ENCODE measurements at regions not wholly inside any gene's neighbourhood (a gene's known extent, or its start where the extent isn't known, plus 50 kb on each side); places are given as distances from the start of the nearest gene placed in this dataset.
A peak's percentile ranks its signal among the peaks of the same experiment; 100 is the strongest.
"Not testable (repeated sequence)": the region's sequence is repeated elsewhere in the genome, so short reads cannot be mapped to it uniquely, and the experiment has no call there.

- ChIA-PET POLR2A (no interaction called here), CTCF (no interaction called here)
- Mint-ChIP-seq H3K27me3 (ENCODE audit: low read depth) (no peaks in the 10 kb centered on the region), H3K9me3 (ENCODE audit: insufficient read depth) (no peaks in the 10 kb centered on the region), H3K27ac (no peak overlapping the region), H3K36me3 (ENCODE audit: low read depth) (no peaks in the 10 kb centered on the region), H3K4me3 (no peak overlapping the region), H3K4me1 (ENCODE audit: low read depth) (no peaks in the 10 kb centered on the region)
- DNase-seq, result no peak
- no peak for ATAC-seq
Measured at GRCh38 chr7:20083781-20084180, 133.4 kb downstream of the MACC1 start.

- no peaks in the 10 kb centered on the region for H3K36me3 Mint-ChIP-seq (ENCODE audit: low read depth)
- POLR2A ChIA-PET, result no interaction called here
Measured at GRCh38 chr7:20079080-20079479, 138.1 kb downstream of the MACC1 start.

GRCh38 chr7:20076835-20077234, 140.3 kb downstream of the MACC1 start:
- no peaks in the 10 kb centered on the region for H3K4me1 Mint-ChIP-seq (ENCODE audit: low read depth)
- DNase-seq (no peak), ATAC-seq (no peak)
- no peaks in the 10 kb centered on the region for H3K27me3 Mint-ChIP-seq (ENCODE audit: low read depth)
- H3K36me3 Mint-ChIP-seq (ENCODE audit: low read depth), result no peaks in the 10 kb centered on the region
- no peak overlapping the region for H3K4me3 Mint-ChIP-seq
- H3K9me3 Mint-ChIP-seq (ENCODE audit: insufficient read depth), result no peaks in the 10 kb centered on the region
- POLR2A ChIA-PET, result no interaction called here
- CTCF ChIA-PET, result no interaction called here
- H3K27ac Mint-ChIP-seq, result no peak overlapping the region

More at GRCh38 chr7:20079080-20079479, 138.1 kb downstream of the MACC1 start:
- CTCF ChIA-PET, result no interaction called here
- Mint-ChIP-seq H3K4me1 (ENCODE audit: low read depth) (no peaks in the 10 kb centered on the region), H3K27me3 (ENCODE audit: low read depth) (no peaks in the 10 kb centered on the region), H3K4me3 (no peak overlapping the region), H3K27ac (no peak overlapping the region), H3K9me3 (ENCODE audit: insufficient read depth) (no peaks in the 10 kb centered on the region)
- DNase-seq (no peak), ATAC-seq (no peak)

- Mint-ChIP-seq H3K4me1 (ENCODE audit: low read depth) (no peaks in the 10 kb centered on the region), H3K27ac (no peak overlapping the region), H3K36me3 (ENCODE audit: low read depth) (no peaks in the 10 kb centered on the region), H3K9me3 (ENCODE audit: insufficient read depth) (no peaks in the 10 kb centered on the region), H3K27me3 (ENCODE audit: low read depth) (no peaks in the 10 kb centered on the region), H3K4me3 (no peak overlapping the region)
- DNase-seq (no peak), ATAC-seq (no peak)
- POLR2A ChIA-PET, result no interaction called here
- CTCF ChIA-PET, result no interaction called here
Measured at GRCh38 chr7:20075992-20076820, 141.0 kb downstream of the MACC1 start.

- H3K27ac Mint-ChIP-seq, result no peak overlapping the region
- H3K36me3 Mint-ChIP-seq (ENCODE audit: low read depth), result no peaks in the 10 kb centered on the region
- POLR2A ChIA-PET, result no interaction called here
- no peaks in the 10 kb centered on the region for H3K4me1 Mint-ChIP-seq (ENCODE audit: low read depth)
- H3K9me3 Mint-ChIP-seq (ENCODE audit: insufficient read depth), result no peaks in the 10 kb centered on the region
- CTCF ChIA-PET, result no interaction called here
- ATAC-seq (no peak), DNase-seq (no peak)
- peaks cover 2% of the 10 kb centered on the region for H3K27me3 Mint-ChIP-seq (ENCODE audit: low read depth)
- H3K4me3 Mint-ChIP-seq, result no peak overlapping the region
Measured at GRCh38 chr7:20075440-20075839, 141.7 kb downstream of the MACC1 start.

- H3K4me3 Mint-ChIP-seq; POLR2A ChIA-PET; H3K36me3 Mint-ChIP-seq (ENCODE audit: low read depth); CTCF ChIA-PET; H3K27ac Mint-ChIP-seq; H3K9me3 Mint-ChIP-seq (ENCODE audit: insufficient read depth); DNase-seq; ATAC-seq: not testable (repeated sequence)
- peaks cover 13% of the 10 kb centered on the region for H3K27me3 Mint-ChIP-seq (ENCODE audit: low read depth)
- peaks cover 18% of the 10 kb centered on the region for H3K4me1 Mint-ChIP-seq (ENCODE audit: low read depth)
Measured at GRCh38 chr7:20068004-20068403, 149.2 kb downstream of the MACC1 start.

- Mint-ChIP-seq H3K9me3 (ENCODE audit: insufficient read depth) (peaks cover 7% of the 10 kb centered on the region), H3K27me3 (ENCODE audit: low read depth) (peaks cover 9% of the 10 kb centered on the region), H3K27ac (peak overlapping the region; percentile 31), H3K4me3 (peak overlapping the region; percentile 21), H3K4me1 (ENCODE audit: low read depth) (peaks cover 18% of the 10 kb centered on the region), H3K36me3 (ENCODE audit: low read depth) (no peaks in the 10 kb centered on the region)
- ATAC-seq (peak; percentile 98), DNase-seq (peak; percentile 64)
- ChIA-PET CTCF (no interaction called here), POLR2A (no interaction called here)
Measured at GRCh38 chr7:20064974-20065862, 152.0 kb downstream of the MACC1 start.

- Mint-ChIP-seq H3K9me3 (ENCODE audit: insufficient read depth) (peaks cover 7% of the 10 kb centered on the region), H3K27me3 (ENCODE audit: low read depth) (peaks cover 5% of the 10 kb centered on the region), H3K4me1 (ENCODE audit: low read depth) (peaks cover 18% of the 10 kb centered on the region), H3K27ac (no peak overlapping the region), H3K4me3 (no peak overlapping the region), H3K36me3 (ENCODE audit: low read depth) (no peaks in the 10 kb centered on the region)
- ChIA-PET CTCF (no interaction called here), POLR2A (no interaction called here)
- DNase-seq, result no peak
- ATAC-seq, result no peak
Measured at GRCh38 chr7:20064181-20064970, 152.8 kb downstream of the MACC1 start.

GRCh38 chr7:20063644-20064043, 153.5 kb downstream of the MACC1 start:
- Mint-ChIP-seq H3K27me3 (ENCODE audit: low read depth) (peaks cover 5% of the 10 kb centered on the region), H3K4me1 (ENCODE audit: low read depth) (peaks cover 18% of the 10 kb centered on the region), H3K9me3 (ENCODE audit: insufficient read depth) (peaks cover 7% of the 10 kb centered on the region), H3K4me3 (no peak overlapping the region), H3K36me3 (ENCODE audit: low read depth) (no peaks in the 10 kb centered on the region), H3K27ac (no peak overlapping the region)
- CTCF ChIA-PET, result no interaction called here
- POLR2A ChIA-PET, result no interaction called here
- ATAC-seq, result no peak
- no peak for DNase-seq

GRCh38 chr7:20062932-20063331, 154.3 kb downstream of the MACC1 start:
- POLR2A ChIA-PET, result no interaction called here
- H3K4me1 Mint-ChIP-seq (ENCODE audit: low read depth), result peaks cover 18% of the 10 kb centered on the region
- H3K36me3 Mint-ChIP-seq (ENCODE audit: low read depth), result no peaks in the 10 kb centered on the region
- H3K27me3 Mint-ChIP-seq (ENCODE audit: low read depth), result peaks cover 5% of the 10 kb centered on the region
- ATAC-seq (no peak), DNase-seq (no peak)
- CTCF ChIA-PET, result no interaction called here
- H3K9me3 Mint-ChIP-seq (ENCODE audit: insufficient read depth), result peaks cover 7% of the 10 kb centered on the region
- H3K4me3 Mint-ChIP-seq, result no peak overlapping the region
- no peak overlapping the region for H3K27ac Mint-ChIP-seq

GRCh38 chr7:20053334-20054104, 163.7 kb downstream of the MACC1 start:
- Mint-ChIP-seq H3K4me3 (no peak overlapping the region), H3K27ac (no peak overlapping the region), H3K27me3 (ENCODE audit: low read depth) (peaks cover 5% of the 10 kb centered on the region), H3K9me3 (ENCODE audit: insufficient read depth) (no peaks in the 10 kb centered on the region), H3K4me1 (ENCODE audit: low read depth) (no peaks in the 10 kb centered on the region), H3K36me3 (ENCODE audit: low read depth) (no peaks in the 10 kb centered on the region)
- CTCF ChIA-PET, result no interaction called here
- POLR2A ChIA-PET, result no interaction called here
- ATAC-seq (no peak), DNase-seq (no peak)
